ENCODE measurements at regions not wholly inside any gene's neighbourhood (a gene's known extent, or its start where the extent isn't known, plus 50 kb on each side); places are given as distances from the start of the nearest gene placed in this dataset.

GRCh38 chr2:240210198-240210965, 69.9 kb upstream of the OTOS start:
- TF ChIP-seq CTCF (conservative IDR thresholded peaks at IDR 0.05) = no peak
- no peak for TF ChIP-seq ZFX (IDR thresholded peaks at IDR 0.05)

All from C4-2B (cell line).